Parathyroid adenoma (tissue), 2 donors: ENCODE measurements at regions not wholly inside any gene's neighbourhood (a gene's known extent, or its start where the extent isn't known, plus 50 kb on each side); places are given as distances from the start of the nearest gene placed in this dataset.
A peak's percentile ranks its signal among the peaks of the same experiment; 100 is the strongest.

Experiments
- H2AFZ ChIP-seq: fragments of 300-600 bp; sonication (generic); one replicate; pipeline ENCODE4 v1.7.0; 2017; ENCODE audit warnings: antibody characterized with exemption, mild to moderate bottlenecking
- H3K27ac ChIP-seq: fragments of 300-600 bp; sonication (generic); one replicate; pipeline ENCODE4 v1.7.0; 2017
- H3K27me3 ChIP-seq: fragments of 300-600 bp; sonication (generic); one replicate; pipeline ENCODE4 v1.7.0; 2017; ENCODE audit warnings: low read length; ENCODE audit not compliant: control insufficient read depth, insufficient read depth
- H3K36me3 ChIP-seq: fragments of 300-600 bp; sonication (generic); one replicate; pipeline ENCODE4 v1.7.0; 2017; ENCODE audit warnings: low read length; ENCODE audit not compliant: control insufficient read depth, insufficient read depth
- H3K4me1 ChIP-seq: fragments of 300-600 bp; sonication (generic); one replicate; pipeline ENCODE4 v1.7.0; 2017; ENCODE audit warnings: control low read depth
- H3K4me2 ChIP-seq: fragments of 300-600 bp; sonication (generic); one replicate; pipeline ENCODE4 v1.7.0; 2017; ENCODE audit warnings: low read length
- H3K4me3 ChIP-seq: fragments of 300-600 bp; sonication (generic); one replicate; pipeline ENCODE4 v1.7.0; 2017; ENCODE audit warnings: low read depth, low read length
- H3K79me2 ChIP-seq: fragments of 300-600 bp; sonication (generic); one replicate; pipeline ENCODE4 v1.7.0; 2017; ENCODE audit warnings: control low read depth
- H3K9ac ChIP-seq: fragments of 300-600 bp; sonication (generic); one replicate; pipeline ENCODE4 v1.7.0; 2017; ENCODE audit warnings: mild to moderate bottlenecking
- H3K9me3 ChIP-seq: fragments of 300-600 bp; sonication (generic); one replicate; pipeline ENCODE4 v1.7.0; 2017; ENCODE audit warnings: low read length; ENCODE audit not compliant: control insufficient read depth
- TF ChIP-seq, protein P1 (sequence below): fragments of 300-600 bp; sonication (generic); IDR thresholded peaks from one replicate; pipeline ENCODE4 v1.7.0; 2017; ENCODE audit warnings: antibody characterized with exemption, mild to moderate bottlenecking
- donor health status: primary hyperparathyroidism.

DNA sequence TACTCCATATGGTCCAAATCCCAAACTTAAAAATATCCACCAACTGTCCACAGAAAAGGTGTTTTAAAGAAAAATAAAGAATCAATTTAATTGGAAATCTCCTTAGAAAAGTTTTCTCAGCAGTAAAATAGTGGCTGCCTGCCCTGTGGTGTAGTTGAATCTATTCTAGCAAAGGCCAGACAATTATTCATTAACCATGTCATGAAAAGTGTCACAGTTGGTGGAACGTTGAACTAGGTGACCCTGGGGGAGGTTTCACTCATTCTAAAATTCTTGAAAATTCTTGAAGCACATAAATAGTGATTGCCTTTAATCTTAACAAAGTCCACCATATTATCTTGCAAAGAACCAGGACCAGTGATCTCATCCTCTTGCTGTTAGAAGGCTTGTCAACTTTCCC lies 78.4 kb upstream of the GZMB start:
- Histone ChIP-seq H2AFZ (no peak overlapping the region), H3K4me1 (no peaks in the 10 kb centered on the region), H3K4me3 (no peak overlapping the region), H3K9me3 (no peaks in the 10 kb centered on the region), H3K27me3 (no peaks in the 10 kb centered on the region), H3K9ac (no peak overlapping the region), H3K27ac (no peak overlapping the region), H3K36me3 (no peaks in the 10 kb centered on the region), H3K79me2 (no peaks in the 10 kb centered on the region), H3K4me2 (no peak overlapping the region)
- TF ChIP-seq, protein P1, sequence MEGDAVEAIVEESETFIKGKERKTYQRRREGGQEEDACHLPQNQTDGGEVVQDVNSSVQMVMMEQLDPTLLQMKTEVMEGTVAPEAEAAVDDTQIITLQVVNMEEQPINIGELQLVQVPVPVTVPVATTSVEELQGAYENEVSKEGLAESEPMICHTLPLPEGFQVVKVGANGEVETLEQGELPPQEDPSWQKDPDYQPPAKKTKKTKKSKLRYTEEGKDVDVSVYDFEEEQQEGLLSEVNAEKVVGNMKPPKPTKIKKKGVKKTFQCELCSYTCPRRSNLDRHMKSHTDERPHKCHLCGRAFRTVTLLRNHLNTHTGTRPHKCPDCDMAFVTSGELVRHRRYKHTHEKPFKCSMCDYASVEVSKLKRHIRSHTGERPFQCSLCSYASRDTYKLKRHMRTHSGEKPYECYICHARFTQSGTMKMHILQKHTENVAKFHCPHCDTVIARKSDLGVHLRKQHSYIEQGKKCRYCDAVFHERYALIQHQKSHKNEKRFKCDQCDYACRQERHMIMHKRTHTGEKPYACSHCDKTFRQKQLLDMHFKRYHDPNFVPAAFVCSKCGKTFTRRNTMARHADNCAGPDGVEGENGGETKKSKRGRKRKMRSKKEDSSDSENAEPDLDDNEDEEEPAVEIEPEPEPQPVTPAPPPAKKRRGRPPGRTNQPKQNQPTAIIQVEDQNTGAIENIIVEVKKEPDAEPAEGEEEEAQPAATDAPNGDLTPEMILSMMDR, result no peak

DNA sequence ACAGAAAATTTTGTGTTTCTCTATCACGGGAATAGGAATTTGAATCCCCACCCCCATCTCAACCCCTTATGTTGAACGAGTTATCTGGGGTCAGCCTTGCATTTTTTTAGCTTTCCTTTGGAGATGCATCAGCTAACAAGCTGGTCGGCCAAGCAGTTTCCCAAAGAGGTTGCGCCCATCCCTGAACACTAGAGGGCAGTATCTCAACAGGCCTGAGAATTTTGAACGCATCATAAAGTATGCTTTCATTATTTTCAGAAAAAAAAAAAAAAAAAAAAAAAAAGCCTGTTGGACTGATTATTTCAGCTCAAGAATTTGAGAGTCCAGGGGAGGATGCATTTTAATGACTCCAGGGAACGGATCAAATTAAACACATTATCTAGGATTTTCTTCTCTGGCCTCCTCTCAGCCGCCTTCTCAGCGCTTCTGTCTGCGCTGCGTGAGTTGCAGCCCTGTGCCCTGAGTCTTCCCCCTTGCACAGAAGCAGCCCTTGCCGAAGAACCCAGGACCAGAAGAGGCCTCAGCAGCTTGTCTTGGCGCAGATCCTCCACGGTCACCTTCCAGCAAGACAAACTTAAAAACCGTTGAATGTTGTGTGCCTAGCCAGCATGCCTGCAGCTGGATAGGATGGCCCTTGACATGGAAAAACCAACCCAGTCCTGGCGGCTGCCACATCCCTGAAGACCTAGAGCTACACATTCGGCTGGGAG lies 76.6 kb upstream of the GZMB start:
- no peaks in the 10 kb centered on the region for H3K9me3 ChIP-seq
- TF ChIP-seq, protein P1, result peak; percentile 68
- H3K79me2 ChIP-seq, result no peaks in the 10 kb centered on the region
- no peak overlapping the region for H3K4me3 ChIP-seq
- H3K9ac ChIP-seq, result no peak overlapping the region
- H3K4me2 ChIP-seq, result no peak overlapping the region
- no peak overlapping the region for H3K27ac ChIP-seq
- H3K36me3 ChIP-seq, result no peaks in the 10 kb centered on the region
- H3K4me1 ChIP-seq, result no peaks in the 10 kb centered on the region
- H3K27me3 ChIP-seq, result no peaks in the 10 kb centered on the region
- H2AFZ ChIP-seq, result no peak overlapping the region

DNA sequence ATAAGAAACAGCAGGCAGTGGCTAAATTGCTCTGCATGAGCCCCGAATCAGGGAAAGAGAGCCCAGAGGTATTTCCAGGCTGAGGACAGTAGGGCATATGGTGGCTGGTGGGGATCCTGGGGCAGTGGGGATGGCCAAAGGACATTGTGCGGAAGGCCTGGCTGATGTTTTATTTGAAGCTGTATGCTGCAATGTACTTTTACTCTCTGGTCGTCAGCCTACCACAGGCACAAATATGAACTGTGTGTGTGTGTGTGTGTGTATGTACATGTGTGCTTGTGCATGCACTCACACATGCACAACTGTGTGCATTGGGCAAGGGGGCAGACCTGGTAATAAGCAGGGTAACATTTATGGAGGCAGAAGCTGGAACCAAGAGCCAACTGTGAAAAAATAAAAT lies 74.7 kb upstream of the GZMB start:
- H3K27me3 ChIP-seq, result no peaks in the 10 kb centered on the region
- H3K4me3 ChIP-seq, result no peak overlapping the region
- no peak overlapping the region for H2AFZ ChIP-seq
- no peak overlapping the region for H3K27ac ChIP-seq
- H3K9me3 ChIP-seq, result no peaks in the 10 kb centered on the region
- H3K4me2 ChIP-seq, result no peak overlapping the region
- H3K4me1 ChIP-seq, result no peaks in the 10 kb centered on the region
- no peak overlapping the region for H3K9ac ChIP-seq
- no peaks in the 10 kb centered on the region for H3K79me2 ChIP-seq
- TF ChIP-seq, protein P1, result no peak
- no peaks in the 10 kb centered on the region for H3K36me3 ChIP-seq

DNA sequence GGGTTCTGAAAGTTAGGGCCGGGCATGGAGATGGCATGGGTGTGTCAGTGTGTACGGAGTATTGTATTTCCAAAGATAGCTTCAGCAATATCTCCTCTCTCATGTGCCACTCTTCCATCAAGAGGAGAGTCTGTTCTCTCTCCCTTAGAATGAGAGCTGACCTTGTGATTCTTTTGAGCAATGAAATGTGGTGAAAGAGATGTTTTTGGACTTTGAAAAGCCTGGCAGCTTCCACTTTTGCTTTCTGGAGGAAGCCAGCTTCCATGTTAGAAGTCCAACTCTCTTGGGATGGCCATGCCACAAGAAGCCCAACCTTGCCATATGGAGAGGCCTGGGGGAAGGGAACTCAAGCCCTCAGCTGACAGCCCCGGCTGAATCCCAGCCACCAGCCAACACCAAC lies 72.4 kb upstream of the GZMB start:
- H3K4me2 ChIP-seq, result no peak overlapping the region
- H3K4me3 ChIP-seq, result no peak overlapping the region
- no peak overlapping the region for H3K27ac ChIP-seq
- no peaks in the 10 kb centered on the region for H3K27me3 ChIP-seq
- no peak overlapping the region for H2AFZ ChIP-seq
- H3K4me1 ChIP-seq, result no peaks in the 10 kb centered on the region
- TF ChIP-seq, protein P1, result no peak
- no peaks in the 10 kb centered on the region for H3K79me2 ChIP-seq
- H3K36me3 ChIP-seq, result no peaks in the 10 kb centered on the region
- no peak overlapping the region for H3K9ac ChIP-seq
- H3K9me3 ChIP-seq, result no peaks in the 10 kb centered on the region

DNA sequence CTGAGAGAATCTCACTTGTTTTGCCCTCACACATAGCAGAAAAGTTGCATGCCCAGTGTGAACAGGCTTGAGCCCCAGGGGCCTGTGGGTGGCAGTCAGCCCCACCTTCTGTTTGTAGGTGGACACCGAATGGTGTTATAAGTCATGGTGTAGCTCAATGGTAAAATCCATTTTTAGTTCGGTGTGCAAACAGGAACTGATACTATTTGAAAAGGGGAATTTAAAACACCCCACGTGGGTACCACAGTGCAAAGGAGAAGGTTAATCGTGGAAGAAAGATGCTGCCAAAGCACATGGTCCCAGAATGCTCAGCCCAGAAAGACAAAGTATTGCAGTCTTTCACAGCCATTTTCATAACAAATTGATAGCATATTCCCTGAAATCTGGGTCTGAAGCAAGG lies 71.8 kb upstream of the GZMB start:
- TF ChIP-seq, protein P1, result no peak
- Histone ChIP-seq H2AFZ (no peak overlapping the region), H3K27me3 (no peaks in the 10 kb centered on the region), H3K36me3 (no peaks in the 10 kb centered on the region), H3K79me2 (no peaks in the 10 kb centered on the region), H3K4me3 (no peak overlapping the region), H3K9ac (no peak overlapping the region), H3K4me1 (no peaks in the 10 kb centered on the region), H3K9me3 (no peaks in the 10 kb centered on the region), H3K27ac (no peak overlapping the region), H3K4me2 (no peak overlapping the region)
